ENCODE measurements at regions not wholly inside any gene's neighbourhood (a gene's known extent, or its start where the extent isn't known, plus 50 kb on each side); places are given as distances from the start of the nearest gene placed in this dataset.

- H3K27me3 ChIP-seq (ENCODE audit: control insufficient read depth in 1 of 2, insufficient read depth in 2 of 2, low read length in 2 of 2) = peaks cover 0 to 2% of the 10 kb centered on the region in 2 donors
- peaks cover 2 to 4% of the 10 kb centered on the region in 2 donors for H3K9me3 ChIP-seq (ENCODE audit: control insufficient read depth in 2 of 2, insufficient read depth in 1 of 2, low read depth in 1 of 2, low read length in 1 of 2)
- H3K36me3 ChIP-seq (ENCODE audit: control insufficient read depth in 2 of 2, insufficient read depth in 2 of 2, low read length in 1 of 2) = no peaks in the 10 kb centered on the region
- no peak overlapping the region for H3K4me3 ChIP-seq (ENCODE audit: low read depth in 1 of 2, low read length in 2 of 2)
- no peak overlapping the region for H3K27ac ChIP-seq (ENCODE audit: low read depth in 2 of 2, low read length in 1 of 2)
- WGBS, 2 donors = 93 to 95% methylated on average over 8 of the region's 8 CpGs
- H3K4me1 ChIP-seq (ENCODE audit: control insufficient read depth in 2 of 2, insufficient read depth in 2 of 2, low read length in 1 of 2) = no peaks in the 10 kb centered on the region
Observed at GRCh38 chr2:780581-780980, 103.4 kb upstream of the TMEM18 start.

GRCh38 chr2:780002-780401, 102.8 kb upstream of the TMEM18 start:
- H3K36me3 ChIP-seq (ENCODE audit: control insufficient read depth in 2 of 2, insufficient read depth in 2 of 2, low read length in 1 of 2) = no peaks in the 10 kb centered on the region
- H3K9me3 ChIP-seq (ENCODE audit: control insufficient read depth in 2 of 2, insufficient read depth in 1 of 2, low read depth in 1 of 2, low read length in 1 of 2) = peaks cover 2 to 4% of the 10 kb centered on the region in 2 donors
- no peak overlapping the region for H3K4me3 ChIP-seq (ENCODE audit: low read depth in 1 of 2, low read length in 2 of 2)
- H3K27ac ChIP-seq (ENCODE audit: low read depth in 2 of 2, low read length in 1 of 2) = no peak overlapping the region
- peaks cover 0 to 2% of the 10 kb centered on the region in 2 donors for H3K27me3 ChIP-seq (ENCODE audit: control insufficient read depth in 1 of 2, insufficient read depth in 2 of 2, low read length in 2 of 2)
- H3K4me1 ChIP-seq (ENCODE audit: control insufficient read depth in 2 of 2, insufficient read depth in 2 of 2, low read length in 1 of 2) = no peaks in the 10 kb centered on the region
- WGBS, 2 donors = 74 to 76% methylated on average over 9 of the region's 9 CpGs

- Histone ChIP-seq H3K27ac (ENCODE audit: low read depth in 2 of 2, low read length in 1 of 2) (no peak overlapping the region), H3K4me3 (ENCODE audit: low read depth in 1 of 2, low read length in 2 of 2) (no peak overlapping the region), H3K4me1 (ENCODE audit: control insufficient read depth in 2 of 2, insufficient read depth in 2 of 2, low read length in 1 of 2) (no peaks in the 10 kb centered on the region), H3K36me3 (ENCODE audit: control insufficient read depth in 2 of 2, insufficient read depth in 2 of 2, low read length in 1 of 2) (no peaks in the 10 kb centered on the region), H3K27me3 (ENCODE audit: control insufficient read depth in 1 of 2, insufficient read depth in 2 of 2, low read length in 2 of 2) (peaks cover 0 to 2% of the 10 kb centered on the region in 2 donors), H3K9me3 (ENCODE audit: control insufficient read depth in 2 of 2, insufficient read depth in 1 of 2, low read depth in 1 of 2, low read length in 1 of 2) (peaks cover 2 to 4% of the 10 kb centered on the region in 2 donors)
- 70 to 74% methylated on average over 17 of the region's 17 CpGs for WGBS, 2 donors
Observed at GRCh38 chr2:778731-779350, 101.6 kb upstream of the TMEM18 start.

GRCh38 chr2:777546-777945, 100.3 kb upstream of the TMEM18 start:
- Histone ChIP-seq H3K27me3 (ENCODE audit: control insufficient read depth in 1 of 2, insufficient read depth in 2 of 2, low read length in 2 of 2) (peaks cover 0 to 2% of the 10 kb centered on the region in 2 donors), H3K36me3 (ENCODE audit: control insufficient read depth in 2 of 2, insufficient read depth in 2 of 2, low read length in 1 of 2) (no peaks in the 10 kb centered on the region), H3K27ac (ENCODE audit: low read depth in 2 of 2, low read length in 1 of 2) (no peak overlapping the region), H3K9me3 (ENCODE audit: control insufficient read depth in 2 of 2, insufficient read depth in 1 of 2, low read depth in 1 of 2, low read length in 1 of 2) (peaks cover 2 to 4% of the 10 kb centered on the region in 2 donors), H3K4me3 (ENCODE audit: low read depth in 1 of 2, low read length in 2 of 2) (no peak overlapping the region), H3K4me1 (ENCODE audit: control insufficient read depth in 2 of 2, insufficient read depth in 2 of 2, low read length in 1 of 2) (no peaks in the 10 kb centered on the region)
- WGBS, 2 donors = 87 to 89% methylated on average over 8 of the region's 8 CpGs

- Histone ChIP-seq H3K4me1 (ENCODE audit: control insufficient read depth in 2 of 2, insufficient read depth in 2 of 2, low read length in 1 of 2) (no peaks in the 10 kb centered on the region), H3K36me3 (ENCODE audit: control insufficient read depth in 2 of 2, insufficient read depth in 2 of 2, low read length in 1 of 2) (no peaks in the 10 kb centered on the region), H3K4me3 (ENCODE audit: low read depth in 1 of 2, low read length in 2 of 2) (no peak overlapping the region), H3K9me3 (ENCODE audit: control insufficient read depth in 2 of 2, insufficient read depth in 1 of 2, low read depth in 1 of 2, low read length in 1 of 2) (peaks cover 0 to 4% of the 10 kb centered on the region in 2 donors), H3K27me3 (ENCODE audit: control insufficient read depth in 1 of 2, insufficient read depth in 2 of 2, low read length in 2 of 2) (peaks cover 0 to 2% of the 10 kb centered on the region in 2 donors), H3K27ac (ENCODE audit: low read depth in 2 of 2, low read length in 1 of 2) (no peak overlapping the region)
- WGBS, 2 donors = 80 to 84% methylated on average over 15 of the region's 15 CpGs
Observed at GRCh38 chr2:777051-777450, 99.8 kb upstream of the TMEM18 start.

GRCh38 chr2:776487-776886, 99.3 kb upstream of the TMEM18 start:
- peaks cover 0 to 4% of the 10 kb centered on the region in 2 donors for H3K9me3 ChIP-seq (ENCODE audit: control insufficient read depth in 2 of 2, insufficient read depth in 1 of 2, low read depth in 1 of 2, low read length in 1 of 2)
- no peak overlapping the region for H3K27ac ChIP-seq (ENCODE audit: low read depth in 2 of 2, low read length in 1 of 2)
- no peaks in the 10 kb centered on the region for H3K27me3 ChIP-seq (ENCODE audit: control insufficient read depth in 1 of 2, insufficient read depth in 2 of 2, low read length in 2 of 2)
- 46 to 47% methylated on average over 11 of the region's 11 CpGs for WGBS, 2 donors
- no peaks in the 10 kb centered on the region for H3K4me1 ChIP-seq (ENCODE audit: control insufficient read depth in 2 of 2, insufficient read depth in 2 of 2, low read length in 1 of 2)
- H3K36me3 ChIP-seq (ENCODE audit: control insufficient read depth in 2 of 2, insufficient read depth in 2 of 2, low read length in 1 of 2) = no peaks in the 10 kb centered on the region
- no peak overlapping the region for H3K4me3 ChIP-seq (ENCODE audit: low read depth in 1 of 2, low read length in 2 of 2)

- Histone ChIP-seq H3K4me3 (ENCODE audit: low read depth in 1 of 2, low read length in 2 of 2) (no peak overlapping the region), H3K4me1 (ENCODE audit: control insufficient read depth in 2 of 2, insufficient read depth in 2 of 2, low read length in 1 of 2) (no peaks in the 10 kb centered on the region)
- 62 to 67% methylated on average over 6 of the region's 6 CpGs for WGBS, 2 donors
Observed at GRCh38 chr2:776038-776437, 98.8 kb upstream of the TMEM18 start.

GRCh38 chr2:774436-774835, 97.2 kb upstream of the TMEM18 start:
- WGBS, 2 donors = 49 to 56% methylated on average over 7 of the region's 7 CpGs
- no peaks in the 10 kb centered on the region for H3K9me3 ChIP-seq (ENCODE audit: control insufficient read depth in 2 of 2, insufficient read depth in 1 of 2, low read depth in 1 of 2, low read length in 1 of 2)
- no peaks in the 10 kb centered on the region for H3K27me3 ChIP-seq (ENCODE audit: control insufficient read depth in 1 of 2, insufficient read depth in 2 of 2, low read length in 2 of 2)
- no peak overlapping the region for H3K27ac ChIP-seq (ENCODE audit: low read depth in 2 of 2, low read length in 1 of 2)
- H3K36me3 ChIP-seq (ENCODE audit: control insufficient read depth in 2 of 2, insufficient read depth in 2 of 2, low read length in 1 of 2) = no peaks in the 10 kb centered on the region
- H3K4me3 ChIP-seq (ENCODE audit: low read depth in 1 of 2, low read length in 2 of 2) = no peak overlapping the region
- H3K4me1 ChIP-seq (ENCODE audit: control insufficient read depth in 2 of 2, insufficient read depth in 2 of 2, low read length in 1 of 2) = no peaks in the 10 kb centered on the region

More at GRCh38 chr2:776038-776437, 98.8 kb upstream of the TMEM18 start:
- Histone ChIP-seq H3K27ac (ENCODE audit: low read depth in 2 of 2, low read length in 1 of 2) (no peak overlapping the region), H3K36me3 (ENCODE audit: control insufficient read depth in 2 of 2, insufficient read depth in 2 of 2, low read length in 1 of 2) (no peaks in the 10 kb centered on the region), H3K27me3 (ENCODE audit: control insufficient read depth in 1 of 2, insufficient read depth in 2 of 2, low read length in 2 of 2) (no peaks in the 10 kb centered on the region), H3K9me3 (ENCODE audit: control insufficient read depth in 2 of 2, insufficient read depth in 1 of 2, low read depth in 1 of 2, low read length in 1 of 2) (peaks cover 0 to 4% of the 10 kb centered on the region in 2 donors)

- Histone ChIP-seq H3K27me3 (ENCODE audit: control insufficient read depth in 1 of 2, insufficient read depth in 2 of 2, low read length in 2 of 2) (no peaks in the 10 kb centered on the region), H3K36me3 (ENCODE audit: control insufficient read depth in 2 of 2, insufficient read depth in 2 of 2, low read length in 1 of 2) (no peaks in the 10 kb centered on the region), H3K4me3 (ENCODE audit: low read depth in 1 of 2, low read length in 2 of 2) (no peak overlapping the region), H3K4me1 (ENCODE audit: control insufficient read depth in 2 of 2, insufficient read depth in 2 of 2, low read length in 1 of 2) (no peaks in the 10 kb centered on the region), H3K9me3 (ENCODE audit: control insufficient read depth in 2 of 2, insufficient read depth in 1 of 2, low read depth in 1 of 2, low read length in 1 of 2) (no peaks in the 10 kb centered on the region), H3K27ac (ENCODE audit: low read depth in 2 of 2, low read length in 1 of 2) (no peak overlapping the region)
- WGBS, 2 donors = 73 to 78% methylated on average over 11 of the region's 11 CpGs
Observed at GRCh38 chr2:773256-774160, 96.3 kb upstream of the TMEM18 start.

Data from esophagus (tissue), 2 donors.